ENCODE measurements at regions not wholly inside any gene's neighbourhood (a gene's known extent, or its start where the extent isn't known, plus 50 kb on each side); places are given as distances from the start of the nearest gene placed in this dataset.
"Not testable (repeated sequence)": the region's sequence is repeated elsewhere in the genome, so short reads cannot be mapped to it uniquely, and the experiment has no call there.

GRCh38 chr12:74170645-74171477 lies 366.8 kb upstream of the ATXN7L3B start:
- no peak for DNase-seq

- DNase-seq, result no peak
Observed at GRCh38 chr12:74171478-74171909, 366.1 kb upstream of the ATXN7L3B start.

DNA sequence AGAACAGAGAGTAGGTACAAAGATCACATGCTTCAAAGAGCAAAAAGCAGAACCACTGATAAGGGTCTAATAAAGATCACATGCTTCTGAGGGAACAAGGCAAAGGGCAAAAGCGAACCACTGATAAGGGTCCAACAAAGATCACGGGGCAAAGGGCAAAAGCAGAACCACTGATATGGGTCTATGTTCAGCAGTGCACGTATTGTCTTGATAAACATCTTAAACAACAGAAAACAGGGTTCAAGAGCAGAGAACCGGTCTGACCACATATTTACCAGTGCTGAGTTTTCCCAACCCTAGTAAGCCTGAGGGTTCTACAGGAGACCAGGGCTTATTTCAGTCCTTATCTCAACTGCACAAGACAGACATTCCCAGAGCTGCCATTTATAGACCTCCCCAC lies 362.7 kb upstream of the ATXN7L3B start:
- DNase-seq, result not testable (repeated sequence)

GRCh38 chr12:74185360-74185759 lies 352.3 kb upstream of the ATXN7L3B start:
- no peak for DNase-seq

DNA sequence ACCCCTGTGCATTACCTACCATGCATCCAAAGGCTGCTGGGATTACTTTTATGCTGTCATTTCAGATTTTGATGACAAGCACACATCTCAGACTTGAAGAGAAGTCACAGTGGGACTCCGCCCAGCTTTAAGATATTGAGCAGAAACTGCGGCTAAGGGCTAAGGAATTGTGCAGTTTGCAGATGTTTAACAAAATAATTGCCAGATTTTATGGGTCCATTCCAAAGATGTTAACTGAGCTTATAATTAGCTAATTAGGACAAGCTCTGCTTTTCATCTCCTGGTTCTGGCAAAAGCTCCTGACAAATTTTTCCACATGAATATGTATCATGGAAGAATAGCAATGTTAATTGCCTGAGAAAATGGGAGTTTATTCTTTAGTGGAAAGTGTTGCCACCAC lies 344.4 kb upstream of the ATXN7L3B start:
- no peak for DNase-seq

GRCh38 chr12:74204236-74204635 lies 333.4 kb upstream of the ATXN7L3B start:
- no peak for DNase-seq

DNA sequence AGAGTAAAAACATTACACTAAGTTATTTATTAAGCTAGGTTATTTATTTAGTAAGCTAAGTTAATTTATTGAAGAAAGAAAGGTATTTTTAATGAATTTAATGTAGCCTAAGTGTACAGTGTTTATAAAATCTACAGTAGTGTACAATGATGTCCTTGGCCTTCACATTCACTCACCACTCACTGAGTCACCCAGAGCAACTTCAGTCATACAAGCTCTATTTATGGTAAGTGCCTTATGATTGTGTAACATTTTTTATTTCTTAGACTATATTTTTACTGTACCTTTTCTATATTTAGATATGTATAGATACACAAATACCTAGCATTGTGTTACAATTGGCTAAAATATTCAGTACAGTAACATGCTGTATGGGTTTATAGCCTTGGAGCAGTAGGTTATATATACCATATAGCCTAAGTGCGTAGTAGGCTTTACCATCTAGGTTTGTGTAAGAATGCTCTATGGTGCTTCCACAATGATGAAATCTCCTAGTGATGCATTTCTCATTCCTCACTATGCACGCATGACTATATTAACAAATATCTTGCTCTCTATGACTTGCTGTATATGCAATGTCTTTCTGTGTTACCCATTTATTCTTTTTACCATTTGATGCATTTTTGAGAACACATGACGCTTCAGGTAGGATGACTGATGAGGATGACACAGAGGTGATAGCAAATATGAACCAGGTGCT lies 309.6 kb upstream of the ATXN7L3B start:
- DNase-seq, result no peak

- DNase-seq, result no peak
Observed at GRCh38 chr12:74229671-74230070, 308.0 kb upstream of the ATXN7L3B start.

- no peak for DNase-seq
Observed at GRCh38 chr12:74235342-74235741, 302.3 kb upstream of the ATXN7L3B start.

DNA sequence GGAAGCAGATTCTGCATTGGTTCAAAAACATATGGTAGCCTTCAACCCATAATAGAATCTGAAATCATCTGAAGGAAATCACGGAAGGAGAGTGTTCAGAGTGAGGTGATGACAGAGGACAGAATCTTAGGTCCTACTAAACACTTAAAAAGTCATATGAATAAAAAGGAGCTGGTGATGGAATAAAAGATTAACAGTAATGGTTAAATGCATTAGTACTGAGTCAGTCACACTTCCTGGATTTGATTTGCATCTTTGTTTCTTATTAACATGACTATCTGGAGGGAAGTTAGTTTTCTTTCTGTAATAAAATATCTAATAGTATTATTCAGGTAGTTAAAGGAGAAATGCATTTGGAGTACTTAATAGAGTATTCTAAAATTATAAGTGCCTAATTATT lies 296.3 kb upstream of the ATXN7L3B start:
- no peak for DNase-seq

GRCh38 chr12:74242088-74242487 lies 295.5 kb upstream of the ATXN7L3B start:
- no peak for DNase-seq

DNA sequence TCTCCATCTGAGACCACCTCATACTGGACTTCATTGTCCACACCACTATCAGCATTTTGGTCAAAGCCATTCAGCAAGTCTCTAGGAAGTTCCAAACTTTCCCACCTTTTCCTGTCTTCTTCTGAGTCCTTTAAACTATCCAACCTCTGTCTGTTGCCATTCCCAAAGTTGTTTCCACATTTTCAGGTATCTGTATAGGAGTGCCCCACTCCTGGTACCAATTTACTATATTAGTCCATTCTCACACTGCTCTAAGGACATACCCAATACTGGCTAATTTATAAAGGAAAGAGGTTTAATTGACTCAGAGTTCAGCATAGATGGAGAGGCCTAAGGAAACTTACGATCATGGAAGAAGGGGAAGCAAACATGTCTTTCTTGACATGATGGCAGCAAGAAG lies 292.2 kb upstream of the ATXN7L3B start:
- no peak for DNase-seq

GRCh38 chr12:74250891-74251290 lies 286.7 kb upstream of the ATXN7L3B start:
- no peak for DNase-seq

- DNase-seq, result not testable (repeated sequence)
Observed at GRCh38 chr12:74253826-74254225, 283.8 kb upstream of the ATXN7L3B start.

DNA sequence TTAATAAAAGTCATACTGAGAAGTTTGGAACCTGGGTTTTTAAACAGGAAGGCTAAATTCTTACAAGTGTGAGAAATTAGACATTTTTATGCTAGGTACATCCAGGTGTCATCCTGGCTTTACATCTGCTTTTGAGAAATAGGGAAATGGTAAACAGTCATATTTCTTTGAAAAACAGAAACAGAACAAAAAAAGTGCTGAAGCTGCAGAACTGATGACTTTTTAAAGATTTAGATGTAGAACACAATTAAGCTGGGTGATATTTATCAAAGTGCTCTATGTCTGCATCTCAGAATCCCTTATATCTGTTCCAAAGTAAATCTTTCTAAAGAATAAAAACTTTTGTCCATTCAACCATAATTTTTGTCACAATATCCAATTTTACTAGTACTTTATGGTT lies 282.9 kb upstream of the ATXN7L3B start:
- DNase-seq, result no peak

DNA sequence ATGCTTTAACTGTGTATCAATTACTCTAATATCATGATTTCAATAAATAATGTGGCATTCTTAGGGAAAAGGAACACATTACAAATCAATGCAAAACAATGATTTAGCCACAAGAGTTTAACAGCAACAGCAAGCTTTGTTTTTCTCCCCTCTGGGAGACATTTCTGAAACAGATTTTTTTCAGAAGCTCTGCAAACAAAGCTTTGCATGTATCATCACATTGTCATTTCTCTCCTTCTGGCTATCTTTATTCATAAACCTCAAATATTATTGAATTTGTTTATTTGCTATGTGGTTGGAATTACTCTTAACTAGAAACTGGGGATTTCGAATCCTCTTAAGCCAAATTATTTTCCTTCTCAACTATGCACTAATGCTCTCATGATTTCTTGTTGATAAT lies 278.4 kb upstream of the ATXN7L3B start:
- no peak for DNase-seq

- no peak for DNase-seq
Observed at GRCh38 chr12:74264692-74265091, 272.9 kb upstream of the ATXN7L3B start.

DNA sequence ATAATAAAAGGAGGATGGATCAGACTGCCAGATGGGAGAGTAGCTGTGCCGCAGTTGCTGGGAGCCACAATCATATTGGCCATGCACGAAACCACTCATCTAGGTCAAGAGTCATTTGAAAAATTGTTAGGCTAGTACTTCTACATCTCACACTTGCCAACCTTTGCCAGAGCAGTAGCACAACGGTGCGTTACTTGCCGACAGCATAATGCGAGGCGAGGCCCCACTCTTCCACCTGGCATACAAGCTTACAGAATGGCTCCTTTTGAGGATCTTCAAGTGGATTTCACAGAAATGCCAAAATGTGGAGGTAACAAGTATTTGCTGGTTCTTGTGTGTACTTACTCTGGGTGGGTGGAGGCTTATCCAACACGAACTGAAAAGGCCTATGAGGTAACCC lies 268.3 kb upstream of the ATXN7L3B start:
- not testable (repeated sequence) for DNase-seq

GRCh38 chr12:74280156-74280655 lies 257.4 kb upstream of the ATXN7L3B start:
- no peak for DNase-seq

DNA sequence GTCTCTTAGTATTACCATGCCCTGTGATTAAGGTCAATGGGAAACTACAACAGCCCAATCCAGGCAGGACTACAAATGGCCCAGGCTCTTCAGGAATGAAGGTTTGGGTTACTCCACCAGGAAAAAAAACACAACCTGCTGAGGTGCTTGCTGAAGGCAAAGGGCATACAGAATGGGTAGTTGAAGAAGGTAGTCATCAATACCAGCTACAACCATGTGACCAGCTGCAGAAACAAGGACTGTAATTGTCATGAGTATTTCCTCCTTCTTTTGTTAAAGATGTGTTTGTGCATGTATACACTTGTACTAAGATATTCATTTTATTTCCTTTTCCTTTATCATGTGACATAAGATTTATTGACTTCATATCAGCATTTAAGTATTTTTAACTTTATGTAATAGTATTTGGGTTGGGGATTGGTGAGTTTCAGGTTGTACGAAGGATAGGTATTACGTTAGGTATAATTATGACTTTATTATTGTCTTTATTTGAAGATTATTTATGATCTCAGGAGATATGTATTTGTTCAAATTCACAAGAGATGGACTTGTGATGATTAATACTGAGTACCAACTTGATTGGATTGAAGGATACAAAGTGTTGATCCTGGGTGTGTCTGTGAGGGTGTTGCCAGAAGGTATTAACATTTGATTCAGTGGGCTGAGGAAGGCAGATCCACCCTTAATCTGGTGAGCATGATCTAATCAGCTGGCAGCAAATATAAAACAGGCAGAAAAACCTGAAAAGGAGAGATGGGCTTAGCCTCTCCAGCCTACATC lies 256.0 kb upstream of the ATXN7L3B start:
- DNase-seq, result not testable (repeated sequence)

GRCh38 chr12:74283646-74284045 lies 254.0 kb upstream of the ATXN7L3B start:
- no peak for DNase-seq

DNA sequence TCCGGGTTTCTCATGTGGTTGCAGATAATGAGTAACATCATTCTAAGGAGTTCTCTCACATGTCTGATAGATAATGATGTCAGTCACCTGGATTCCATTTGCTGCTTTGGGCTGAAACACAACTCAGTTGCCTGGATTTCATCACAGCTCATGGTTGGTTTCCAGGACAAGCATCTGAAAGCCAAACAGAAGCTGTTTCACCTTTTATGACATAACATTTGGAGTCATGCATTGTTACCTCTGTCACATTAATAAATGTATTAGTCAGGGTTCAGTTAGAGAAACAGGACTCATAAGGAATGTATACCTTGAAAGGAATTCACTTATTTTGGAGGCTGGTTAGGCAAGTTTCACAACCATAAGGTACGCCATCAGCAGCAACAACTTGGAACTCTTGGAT lies 251.9 kb upstream of the ATXN7L3B start:
- no peak for DNase-seq

- no peak for DNase-seq
Observed at GRCh38 chr12:74286254-74286653, 251.4 kb upstream of the ATXN7L3B start.
